WTC11 (cell line): ENCODE measurements at regions not wholly inside any gene's neighbourhood (a gene's known extent, or its start where the extent isn't known, plus 50 kb on each side); places are given as distances from the start of the nearest gene placed in this dataset.

Source experiments
- ATAC-seq: fragments of 200-7000 bp; cut with Tn5 transposase; 2 replicates; pipeline ENCODE4 v1.10.0; 2021; ENCODE audit warnings: mild to moderate bottlenecking, moderate library complexity
- CTCF ChIA-PET: fragments of 300-600 bp; sonication (Branson Sonifier 250); formaldehyde crosslinking; loops from one replicate; lab custom pipeline; 2021; ENCODE audit warnings: antibody characterized with exemption; lab: Charles Lee
- POLR2A ChIA-PET: fragments of 350-600 bp; sonication (Branson Sonifier 250); formaldehyde crosslinking; loops from one replicate; lab custom pipeline; 2021; ENCODE audit warnings: antibody characterized with exemption; lab: Charles Lee
- DNase-seq: peaks from one replicate; pipeline ENCODE4 v3.0.0; 2021; ENCODE audit warnings: low spot score
- H3K27ac Mint-ChIP-seq: 2 replicates; pipeline ENCODE4 v1.8.0; 2021; ENCODE audit warnings: mixed read lengths
- H3K27me3 Mint-ChIP-seq: 2 replicates; pipeline ENCODE4 v1.8.0; 2021; ENCODE audit warnings: low read depth, mild to moderate bottlenecking, moderate library complexity, mixed read lengths
- H3K36me3 Mint-ChIP-seq: 2 replicates; pipeline ENCODE4 v1.8.0; 2021; ENCODE audit warnings: mixed read lengths
- H3K4me1 Mint-ChIP-seq: 2 replicates; pipeline ENCODE4 v1.8.0; 2022; ENCODE audit warnings: mixed read lengths
- H3K4me3 Mint-ChIP-seq: 2 replicates; pipeline ENCODE4 v1.8.0; 2021; ENCODE audit warnings: mild to moderate bottlenecking, moderate library complexity, mixed read lengths
- H3K9me3 Mint-ChIP-seq: 2 replicates; pipeline ENCODE4 v1.8.0; 2021; ENCODE audit warnings: mixed read lengths
- CREM ChIP-seq: sonication (generic); formaldehyde crosslinking; IDR thresholded peaks from 2 replicates; pipeline ENCODE4 v1.8.1; 2022; ENCODE audit warnings: mild to moderate bottlenecking, missing genetic modification reagents, moderate library complexity
- ETV6 ChIP-seq: sonication (generic); formaldehyde crosslinking; IDR thresholded peaks from 2 replicates; pipeline ENCODE4 v1.8.1; 2022; ENCODE audit warnings: mild to moderate bottlenecking, missing genetic modification reagents
- HMGA2 ChIP-seq: fragments of 250-450 bp; sonication (Bioruptor Pico); IDR thresholded peaks from 2 replicates; pipeline ENCODE4 v1.4.0; 2021; ENCODE audit warnings: mild to moderate bottlenecking, moderate library complexity
- HMGXB4 ChIP-seq: sonication (generic); formaldehyde crosslinking; IDR thresholded peaks from 2 replicates; pipeline ENCODE4 v1.8.1; 2023; ENCODE audit warnings: mild to moderate bottlenecking, moderate library complexity, missing genetic modification reagents
- MYBL2 ChIP-seq: sonication (generic); formaldehyde crosslinking; IDR thresholded peaks from 2 replicates; pipeline ENCODE4 v1.8.1; 2023; ENCODE audit warnings: mild to moderate bottlenecking, moderate library complexity, missing genetic modification reagents
- NFE2L1 ChIP-seq: sonication (generic); formaldehyde crosslinking; IDR thresholded peaks from 2 replicates; pipeline ENCODE4 v1.8.1; 2023; ENCODE audit warnings: missing genetic modification reagents
- STAT6 ChIP-seq: sonication (generic); formaldehyde crosslinking; conservative IDR thresholded peaks from 2 replicates; pipeline ENCODE4 v1.8.1; 2023; ENCODE audit warnings: mild to moderate bottlenecking, low read depth, missing genetic modification reagents, moderate library complexity
- TCF7 ChIP-seq: sonication (generic); formaldehyde crosslinking; IDR thresholded peaks from 2 replicates; pipeline ENCODE4 v1.8.0; 2022; ENCODE audit warnings: mild to moderate bottlenecking, low read depth, missing genetic modification reagents, moderate library complexity
- TEAD4 ChIP-seq: sonication (generic); formaldehyde crosslinking; IDR thresholded peaks from 2 replicates; pipeline ENCODE4 v1.8.0; 2022; ENCODE audit warnings: mild to moderate bottlenecking, missing genetic modification reagents
- ZNF281 ChIP-seq: sonication (generic); formaldehyde crosslinking; IDR thresholded peaks from 2 replicates; pipeline ENCODE4 v1.8.0; 2023; ENCODE audit warnings: mild to moderate bottlenecking, missing genetic modification reagents
- ZNF416 ChIP-seq: fragments of 250-450 bp; sonication (Bioruptor Pico); IDR thresholded peaks from 2 replicates; pipeline ENCODE4 v1.9.0; 2021; ENCODE audit warnings: mild to moderate bottlenecking, inconsistent platforms
- ZNF671 ChIP-seq: fragments of 250-450 bp; sonication (Bioruptor Pico); IDR thresholded peaks from 2 replicates; pipeline ENCODE4 v1.8.0; 2021; ENCODE audit warnings: mild to moderate bottlenecking
- TF ChIP-seq, protein P1 (sequence below): sonication (generic); formaldehyde crosslinking; IDR thresholded peaks from 2 replicates; pipeline ENCODE4 v1.8.1; 2023; ENCODE audit warnings: mild to moderate bottlenecking, missing genetic modification reagents, moderate library complexity
- TF ChIP-seq, protein P2 (sequence below): sonication (generic); formaldehyde crosslinking; IDR thresholded peaks from 2 replicates; pipeline ENCODE4 v1.8.1; 2022; ENCODE audit warnings: mild to moderate bottlenecking, moderate library complexity, missing genetic modification reagents
- TF ChIP-seq, protein P3 (sequence below): sonication (generic); formaldehyde crosslinking; IDR thresholded peaks from 2 replicates; pipeline ENCODE4 v1.8.1; 2022; ENCODE audit warnings: mild to moderate bottlenecking, missing genetic modification reagents, moderate library complexity, borderline replicate concordance
- TF ChIP-seq, protein P4 (sequence below): sonication (generic); formaldehyde crosslinking; IDR thresholded peaks from 2 replicates; pipeline ENCODE4 v1.8.0; 2022; ENCODE audit warnings: mild to moderate bottlenecking, missing genetic modification reagents
- TF ChIP-seq, protein P5 (sequence below): sonication (generic); formaldehyde crosslinking; conservative IDR thresholded peaks from 2 replicates; pipeline ENCODE4 v1.8.1; 2022; ENCODE audit warnings: mild to moderate bottlenecking, missing genetic modification reagents

- TF ChIP-seq STAT6 (CRISPR knock-in tag): no peak
Measured at GRCh38 chr13:105962080-105962479, 573.4 kb downstream of the EFNB2 start (continued).

GRCh38 chr13:105961438-105961837 is 574.0 kb downstream of the EFNB2 start:
- no peak for DNase-seq
- TF ChIP-seq TCF7 (CRISPR knock-in tag) (no peak), CREM (CRISPR knock-in tag) (no peak), TEAD4 (CRISPR knock-in tag) (no peak), HMGA2 (CRISPR knock-in tag) (no peak), HMGXB4 (CRISPR knock-in tag) (no peak), ZNF281 (CRISPR knock-in tag) (no peak), NFE2L1 (CRISPR knock-in tag) (no peak), MYBL2 (CRISPR knock-in tag) (no peak), ZNF416 (CRISPR knock-in tag) (no peak), ZNF671 (CRISPR knock-in tag) (no peak), ETV6 (CRISPR knock-in tag) (no peak)
- TF ChIP-seq, protein P1, sequence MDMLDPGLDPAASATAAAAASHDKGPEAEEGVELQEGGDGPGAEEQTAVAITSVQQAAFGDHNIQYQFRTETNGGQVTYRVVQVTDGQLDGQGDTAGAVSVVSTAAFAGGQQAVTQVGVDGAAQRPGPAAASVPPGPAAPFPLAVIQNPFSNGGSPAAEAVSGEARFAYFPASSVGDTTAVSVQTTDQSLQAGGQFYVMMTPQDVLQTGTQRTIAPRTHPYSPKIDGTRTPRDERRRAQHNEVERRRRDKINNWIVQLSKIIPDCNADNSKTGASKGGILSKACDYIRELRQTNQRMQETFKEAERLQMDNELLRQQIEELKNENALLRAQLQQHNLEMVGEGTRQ (CRISPR knock-in tag): no peak
- TF ChIP-seq, protein P2, sequence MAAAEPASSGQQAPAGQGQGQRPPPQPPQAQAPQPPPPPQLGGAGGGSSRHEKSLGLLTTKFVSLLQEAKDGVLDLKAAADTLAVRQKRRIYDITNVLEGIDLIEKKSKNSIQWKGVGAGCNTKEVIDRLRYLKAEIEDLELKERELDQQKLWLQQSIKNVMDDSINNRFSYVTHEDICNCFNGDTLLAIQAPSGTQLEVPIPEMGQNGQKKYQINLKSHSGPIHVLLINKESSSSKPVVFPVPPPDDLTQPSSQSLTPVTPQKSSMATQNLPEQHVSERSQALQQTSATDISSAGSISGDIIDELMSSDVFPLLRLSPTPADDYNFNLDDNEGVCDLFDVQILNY (CRISPR knock-in tag): no peak
- TF ChIP-seq, protein P3, sequence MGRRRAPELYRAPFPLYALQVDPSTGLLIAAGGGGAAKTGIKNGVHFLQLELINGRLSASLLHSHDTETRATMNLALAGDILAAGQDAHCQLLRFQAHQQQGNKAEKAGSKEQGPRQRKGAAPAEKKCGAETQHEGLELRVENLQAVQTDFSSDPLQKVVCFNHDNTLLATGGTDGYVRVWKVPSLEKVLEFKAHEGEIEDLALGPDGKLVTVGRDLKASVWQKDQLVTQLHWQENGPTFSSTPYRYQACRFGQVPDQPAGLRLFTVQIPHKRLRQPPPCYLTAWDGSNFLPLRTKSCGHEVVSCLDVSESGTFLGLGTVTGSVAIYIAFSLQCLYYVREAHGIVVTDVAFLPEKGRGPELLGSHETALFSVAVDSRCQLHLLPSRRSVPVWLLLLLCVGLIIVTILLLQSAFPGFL: no peak
- TF ChIP-seq, protein P4, sequence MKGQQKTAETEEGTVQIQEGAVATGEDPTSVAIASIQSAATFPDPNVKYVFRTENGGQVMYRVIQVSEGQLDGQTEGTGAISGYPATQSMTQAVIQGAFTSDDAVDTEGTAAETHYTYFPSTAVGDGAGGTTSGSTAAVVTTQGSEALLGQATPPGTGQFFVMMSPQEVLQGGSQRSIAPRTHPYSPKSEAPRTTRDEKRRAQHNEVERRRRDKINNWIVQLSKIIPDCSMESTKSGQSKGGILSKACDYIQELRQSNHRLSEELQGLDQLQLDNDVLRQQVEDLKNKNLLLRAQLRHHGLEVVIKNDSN (CRISPR knock-in tag): no peak
- TF ChIP-seq, protein P5, sequence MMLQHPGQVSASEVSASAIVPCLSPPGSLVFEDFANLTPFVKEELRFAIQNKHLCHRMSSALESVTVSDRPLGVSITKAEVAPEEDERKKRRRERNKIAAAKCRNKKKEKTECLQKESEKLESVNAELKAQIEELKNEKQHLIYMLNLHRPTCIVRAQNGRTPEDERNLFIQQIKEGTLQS: no peak
- no peaks in the 10 kb centered on the region for H3K36me3 Mint-ChIP-seq
- peaks cover 4% of the 10 kb centered on the region; the same call in 1 of the 2 replicates for H3K9me3 Mint-ChIP-seq
- POLR2A ChIA-PET: no interaction called here
- H3K4me1 Mint-ChIP-seq: 0 out of 2 replicates have a peak, but pooled peaks cover 4% of the 10 kb centered on the region
- H3K27ac Mint-ChIP-seq: no peak overlapping the region
- no peak for ATAC-seq
- H3K27me3 Mint-ChIP-seq: no peaks in the 10 kb centered on the region
- H3K4me3 Mint-ChIP-seq: no peak overlapping the region
- CTCF ChIA-PET: no interaction called here
